ENCODE measurements at regions not wholly inside any gene's neighbourhood (a gene's known extent, or its start where the extent isn't known, plus 50 kb on each side); places are given as distances from the start of the nearest gene placed in this dataset.

GRCh38 chr6:74755778-74756177 is 450.1 kb downstream of the COL12A1 start (continued):
- TF ChIP-seq ZNF512B (CRISPR knock-in tag; IDR thresholded peaks at IDR 0.05; ENCODE audit: borderline replicate concordance) = no peak

GRCh38 chr6:74755196-74755595 is 450.7 kb downstream of the COL12A1 start:
- Histone ChIP-seq H3K36me3 (replicated peaks in 1 of 2; ENCODE audit: control insufficient read depth in 1 of 2, insufficient read depth in 2 of 2, low read length in 2 of 2) (no peaks in the 10 kb centered on the region), H3K4me2 (ENCODE audit: low read depth, low read length) (no peak overlapping the region), H2AFZ (ENCODE audit: low read length) (no peak overlapping the region), H3K9me3 (ENCODE audit: low read length) (no peaks in the 10 kb centered on the region), H3K27ac (ENCODE audit: extremely low read length, insufficient read depth, low read length) (no peak overlapping the region), H3K4me3 (replicated peaks in 1 of 3; ENCODE audit: insufficient read depth in 1 of 3, low read depth in 2 of 3, low read length in 3 of 3) (no peak overlapping the region), H3K27me3 (ENCODE audit: control insufficient read depth in 1 of 2, insufficient read depth in 2 of 2, low read length in 2 of 2) (no peaks in the 10 kb centered on the region), H3K4me1 (ENCODE audit: insufficient read depth, low read length) (no peaks in the 10 kb centered on the region), H3K9ac (ENCODE audit: insufficient read depth, low read depth, low read length) (no peak overlapping the region), H3K79me2 (ENCODE audit: insufficient read depth, low read length) (no peaks in the 10 kb centered on the region), H4K20me1 (ENCODE audit: insufficient read depth, low read length) (no peaks in the 10 kb centered on the region)
- intact Hi-C loops (cut with micrococcal nuclease; ENCODE audit: unreplicated experiment) (no loop called here), in situ Hi-C loops (cut with HindIII; ENCODE audit: extremely low pct_ligation_motif_present, low pct_unique_long_range_greater_than_20kb) (loop anchor here (10.0 kb wide), 1 partner anchor 450 kb away; the partner anchor contains the start of gene COL12A1)
- BruUV-seq (replicated peaks) = no TSS peak
- ATAC-seq = 0 out of 3 replicates have a peak, but pooled peaks have one; percentile 42
- ChIA-PET CTCF (ENCODE audit: low intra/inter-chr PET ratio, low total read pairs) (no interaction called here), POLR2A (no interaction called here)
- no peak for FAIRE-seq
- WGBS (ENCODE audit: low lambda C conversion rate) = 4% methylated on average over 3 of the region's 10 CpGs
- TF ChIP-seq GABPA (IDR thresholded peaks at IDR 0.05; ENCODE audit: low read depth, low read length) (no peak), GABPA (CRISPR knock-in tag; IDR thresholded peaks at IDR 0.05; ENCODE audit: low read depth) (no peak), HHEX (CRISPR knock-in tag; IDR thresholded peaks at IDR 0.05) (no peak), ZNF260 (CRISPR knock-in tag; IDR thresholded peaks at IDR 0.05; ENCODE audit: borderline replicate concordance, low read depth) (no peak), PHF20 (CRISPR knock-in tag; IDR thresholded peaks at IDR 0.05) (no peak)
- DNase-seq (ENCODE audit: low spot score) = no peak

Data from HepG2 (cell line).